Neural cell (in vitro differentiated cells): ENCODE measurements at regions not wholly inside any gene's neighbourhood (a gene's known extent, or its start where the extent isn't known, plus 50 kb on each side); places are given as distances from the start of the nearest gene placed in this dataset.

Experiments
- H2AFZ ChIP-seq: fragments of 200-600, 300-800 bp; sonication (generic), shearing (Covaris generic); 2 replicates; pipeline ENCODE4 v1.6.0; 2014; ENCODE audit warnings: low read depth, mild to moderate bottlenecking, antibody characterized with exemption, low read length, moderate library complexity
- H3F3A ChIP-seq: fragments of 200-600 bp; shearing (Covaris generic); 2 replicates; pipeline ENCODE4 v1.6.1; 2016; ENCODE audit warnings: mild to moderate bottlenecking, moderate library complexity, mixed read lengths, antibody characterized with exemption, low read length; ENCODE audit not compliant: insufficient read depth, poor library complexity, severe bottlenecking
- H3K27ac ChIP-seq: fragments of 200-600, 300-800 bp; sonication (generic), shearing (Covaris generic); 2 replicates; pipeline ENCODE4 v1.5.1; 2014; ENCODE audit warnings: mild to moderate bottlenecking, low read length, moderate library complexity
- H3K27me3 ChIP-seq: fragments of 300-800, 200-600 bp; sonication (generic), shearing (Covaris generic); 2 replicates; pipeline ENCODE4 v1.6.0; 2014; ENCODE audit warnings: mild to moderate bottlenecking, low read depth, low read length, moderate library complexity; ENCODE audit not compliant: insufficient read depth
- H3K36me3 ChIP-seq: fragments of 300-800, 200-600 bp; sonication (generic), shearing (Covaris generic); 2 replicates; pipeline ENCODE4 v1.5.1; 2014; ENCODE audit warnings: mild to moderate bottlenecking, antibody characterized with exemption, low read length, moderate library complexity; ENCODE audit not compliant: insufficient read depth
- H3K4me2 ChIP-seq: fragments of 300-800, 200-600 bp; sonication (generic), shearing (Covaris generic); 2 replicates; pipeline ENCODE4 v1.6.0; 2014; ENCODE audit warnings: mild to moderate bottlenecking, low read length
- H3K4me3 ChIP-seq: fragments of 300-800, 200-600 bp; sonication (generic), shearing (Covaris generic); 2 replicates; pipeline ENCODE4 v1.5.1; 2014; ENCODE audit warnings: mild to moderate bottlenecking, low read length, moderate library complexity
- H3K79me2 ChIP-seq: fragments of 200-600 bp; shearing (Covaris generic); replicated peaks from 2 replicates; pipeline ENCODE4 v1.6.0; 2014; ENCODE audit warnings: mild to moderate bottlenecking, low read length, moderate library complexity; ENCODE audit not compliant: insufficient read depth
- H3K9ac ChIP-seq: fragments of 300-800, 200-600 bp; sonication (generic), shearing (Covaris generic); 2 replicates; pipeline ENCODE4 v1.6.1; 2016; ENCODE audit warnings: mild to moderate bottlenecking, low read length, mixed read lengths
- H3K9me2 ChIP-seq: fragments of 200-600 bp; shearing (Covaris generic); 2 replicates; pipeline ENCODE4 v1.6.1; 2016; ENCODE audit warnings: mild to moderate bottlenecking, low read length, mixed read lengths; ENCODE audit not compliant: insufficient read depth
- H3K9me3 ChIP-seq: fragments of 200-600, 300-800 bp; sonication (generic), shearing (Covaris generic); 2 replicates; pipeline ENCODE4 v1.6.1; 2016; ENCODE audit warnings: mild to moderate bottlenecking, mixed run types, low read length, moderate library complexity, mixed read lengths
- H4K20me1 ChIP-seq: fragments of 200-600 bp; shearing (Covaris generic); 2 replicates; pipeline ENCODE4 v1.6.1; 2016; ENCODE audit warnings: mild to moderate bottlenecking, mixed run types; ENCODE audit not compliant: insufficient read depth
- EP300 ChIP-seq: fragments of 450-650 bp; conservative IDR thresholded peaks from 2 replicates; pipeline ENCODE4 v1.6.1; 2014; ENCODE audit warnings: antibody characterized with exemption, mild to moderate bottlenecking, moderate library complexity; ENCODE audit not compliant: poor library complexity, severe bottlenecking
- EZH2 ChIP-seq: fragments of 200-600, 300-800 bp; shearing (Covaris generic), sonication (generic); IDR thresholded peaks from 2 replicates; pipeline ENCODE4 v1.6.1; 2014; ENCODE audit warnings: antibody characterized with exemption, low read length, borderline replicate concordance, mild to moderate bottlenecking; ENCODE audit not compliant: insufficient read depth, poor library complexity, severe bottlenecking
- MXI1 ChIP-seq: fragments of 450-650 bp; conservative IDR thresholded peaks from 2 replicates; pipeline ENCODE4 v1.6.1; 2014; ENCODE audit warnings: antibody characterized with exemption, mild to moderate bottlenecking; ENCODE audit not compliant: poor library complexity, severe bottlenecking
- POLR2AphosphoS5 ChIP-seq: IDR thresholded peaks from 2 replicates; pipeline ENCODE4 v1.6.1; 2012
- RAD21 ChIP-seq: fragments of 450-650 bp; conservative IDR thresholded peaks from 2 replicates; pipeline ENCODE4 v1.6.1; 2014; ENCODE audit warnings: antibody characterized with exemption, mild to moderate bottlenecking, moderate library complexity
- SMC3 ChIP-seq: fragments of 450-650 bp; conservative IDR thresholded peaks from 2 replicates; pipeline ENCODE4 v1.6.1; 2014; ENCODE audit warnings: antibody characterized with exemption, mild to moderate bottlenecking, moderate library complexity; ENCODE audit not compliant: poor library complexity
- TAF1 ChIP-seq: IDR thresholded peaks from 2 replicates; pipeline ENCODE4 v1.6.1; 2012; ENCODE audit warnings: low read depth
- TF ChIP-seq, protein P1 (sequence below): IDR thresholded peaks from 2 replicates; pipeline ENCODE4 v1.6.1; 2012; ENCODE audit warnings: borderline replicate concordance
- TF ChIP-seq, protein P2 (sequence below): fragments of 450-650 bp; IDR thresholded peaks from 2 replicates; pipeline ENCODE4 v1.5.1; 2014; ENCODE audit warnings: antibody characterized with exemption, mild to moderate bottlenecking, moderate library complexity; ENCODE audit not compliant: poor library complexity, severe bottlenecking

DNA sequence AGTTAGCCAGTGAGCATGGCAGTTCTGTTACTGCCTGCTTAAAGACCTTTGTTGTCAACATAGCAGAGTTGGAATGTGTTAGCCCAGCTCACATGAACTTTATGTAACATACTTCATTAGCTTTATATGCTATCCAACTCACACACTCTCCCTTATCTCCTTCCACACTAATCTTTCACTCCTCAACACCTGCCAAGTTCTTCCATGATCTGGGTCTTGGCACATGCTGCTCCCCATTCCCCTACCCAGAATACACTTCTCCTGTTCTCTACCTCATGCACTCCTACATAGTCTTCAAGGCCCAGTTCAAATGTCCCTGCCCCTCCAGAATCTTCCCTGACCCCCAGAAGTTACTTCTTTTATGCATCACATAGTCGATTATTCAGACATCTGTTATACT, 179.3 kb downstream of the KATNAL1 start:
- Histone ChIP-seq H3K9me3 (no peaks in the 10 kb centered on the region), H3K36me3 (no peaks in the 10 kb centered on the region), H3K9ac (no peak overlapping the region), H3F3A (no peaks in the 10 kb centered on the region), H2AFZ (no peak overlapping the region), H3K79me2 (no peaks in the 10 kb centered on the region), H3K4me3 (no peak overlapping the region), H3K4me2 (no peak overlapping the region), H4K20me1 (no peaks in the 10 kb centered on the region), H3K27ac (no peak overlapping the region), H3K27me3 (no peaks in the 10 kb centered on the region), H3K9me2 (no peaks in the 10 kb centered on the region)
- no peak for TF ChIP-seq POLR2AphosphoS5
- TF ChIP-seq EP300: no peak
- TF ChIP-seq RAD21: no peak
- TF ChIP-seq, protein P1, sequence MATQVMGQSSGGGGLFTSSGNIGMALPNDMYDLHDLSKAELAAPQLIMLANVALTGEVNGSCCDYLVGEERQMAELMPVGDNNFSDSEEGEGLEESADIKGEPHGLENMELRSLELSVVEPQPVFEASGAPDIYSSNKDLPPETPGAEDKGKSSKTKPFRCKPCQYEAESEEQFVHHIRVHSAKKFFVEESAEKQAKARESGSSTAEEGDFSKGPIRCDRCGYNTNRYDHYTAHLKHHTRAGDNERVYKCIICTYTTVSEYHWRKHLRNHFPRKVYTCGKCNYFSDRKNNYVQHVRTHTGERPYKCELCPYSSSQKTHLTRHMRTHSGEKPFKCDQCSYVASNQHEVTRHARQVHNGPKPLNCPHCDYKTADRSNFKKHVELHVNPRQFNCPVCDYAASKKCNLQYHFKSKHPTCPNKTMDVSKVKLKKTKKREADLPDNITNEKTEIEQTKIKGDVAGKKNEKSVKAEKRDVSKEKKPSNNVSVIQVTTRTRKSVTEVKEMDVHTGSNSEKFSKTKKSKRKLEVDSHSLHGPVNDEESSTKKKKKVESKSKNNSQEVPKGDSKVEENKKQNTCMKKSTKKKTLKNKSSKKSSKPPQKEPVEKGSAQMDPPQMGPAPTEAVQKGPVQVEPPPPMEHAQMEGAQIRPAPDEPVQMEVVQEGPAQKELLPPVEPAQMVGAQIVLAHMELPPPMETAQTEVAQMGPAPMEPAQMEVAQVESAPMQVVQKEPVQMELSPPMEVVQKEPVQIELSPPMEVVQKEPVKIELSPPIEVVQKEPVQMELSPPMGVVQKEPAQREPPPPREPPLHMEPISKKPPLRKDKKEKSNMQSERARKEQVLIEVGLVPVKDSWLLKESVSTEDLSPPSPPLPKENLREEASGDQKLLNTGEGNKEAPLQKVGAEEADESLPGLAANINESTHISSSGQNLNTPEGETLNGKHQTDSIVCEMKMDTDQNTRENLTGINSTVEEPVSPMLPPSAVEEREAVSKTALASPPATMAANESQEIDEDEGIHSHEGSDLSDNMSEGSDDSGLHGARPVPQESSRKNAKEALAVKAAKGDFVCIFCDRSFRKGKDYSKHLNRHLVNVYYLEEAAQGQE: no peak
- TF ChIP-seq, protein P2, sequence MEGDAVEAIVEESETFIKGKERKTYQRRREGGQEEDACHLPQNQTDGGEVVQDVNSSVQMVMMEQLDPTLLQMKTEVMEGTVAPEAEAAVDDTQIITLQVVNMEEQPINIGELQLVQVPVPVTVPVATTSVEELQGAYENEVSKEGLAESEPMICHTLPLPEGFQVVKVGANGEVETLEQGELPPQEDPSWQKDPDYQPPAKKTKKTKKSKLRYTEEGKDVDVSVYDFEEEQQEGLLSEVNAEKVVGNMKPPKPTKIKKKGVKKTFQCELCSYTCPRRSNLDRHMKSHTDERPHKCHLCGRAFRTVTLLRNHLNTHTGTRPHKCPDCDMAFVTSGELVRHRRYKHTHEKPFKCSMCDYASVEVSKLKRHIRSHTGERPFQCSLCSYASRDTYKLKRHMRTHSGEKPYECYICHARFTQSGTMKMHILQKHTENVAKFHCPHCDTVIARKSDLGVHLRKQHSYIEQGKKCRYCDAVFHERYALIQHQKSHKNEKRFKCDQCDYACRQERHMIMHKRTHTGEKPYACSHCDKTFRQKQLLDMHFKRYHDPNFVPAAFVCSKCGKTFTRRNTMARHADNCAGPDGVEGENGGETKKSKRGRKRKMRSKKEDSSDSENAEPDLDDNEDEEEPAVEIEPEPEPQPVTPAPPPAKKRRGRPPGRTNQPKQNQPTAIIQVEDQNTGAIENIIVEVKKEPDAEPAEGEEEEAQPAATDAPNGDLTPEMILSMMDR: no peak
- TF ChIP-seq MXI1: no peak
- TF ChIP-seq SMC3: no peak
- TF ChIP-seq TAF1: no peak
- TF ChIP-seq EZH2: no peak

DNA sequence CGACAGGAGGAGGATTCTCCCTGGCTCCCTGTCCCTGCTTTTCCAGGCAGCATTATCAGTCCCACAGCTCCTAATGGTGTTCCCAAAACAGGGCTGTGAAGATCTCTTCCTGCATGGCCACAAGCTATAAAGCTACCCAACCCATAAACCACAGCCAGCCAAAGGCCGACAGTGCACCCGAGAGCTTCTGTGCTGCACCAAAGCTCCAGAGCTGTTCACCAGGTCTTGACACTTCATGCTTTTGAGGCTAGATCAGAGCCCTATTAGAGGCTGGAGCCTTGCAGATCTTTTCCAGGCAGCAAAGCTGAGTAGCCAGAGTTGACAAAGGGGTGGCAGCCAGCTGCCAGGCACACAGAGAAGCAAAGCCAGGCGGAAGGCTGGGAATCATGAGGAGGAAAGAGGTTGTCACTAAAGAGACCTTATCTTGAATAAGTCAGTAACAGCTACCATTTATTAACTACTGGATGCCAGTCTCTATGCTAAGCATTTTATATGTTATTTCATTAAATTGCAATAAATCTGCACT, 180.4 kb downstream of the KATNAL1 start:
- Histone ChIP-seq H3F3A (no peaks in the 10 kb centered on the region), H2AFZ (no peak overlapping the region), H3K4me3 (no peak overlapping the region), H3K4me2 (no peak overlapping the region), H4K20me1 (no peaks in the 10 kb centered on the region), H3K9me2 (no peaks in the 10 kb centered on the region), H3K27me3 (no peaks in the 10 kb centered on the region), H3K36me3 (no peaks in the 10 kb centered on the region), H3K9me3 (no peaks in the 10 kb centered on the region), H3K9ac (no peak overlapping the region), H3K79me2 (no peaks in the 10 kb centered on the region), H3K27ac (no peak overlapping the region)
- TF ChIP-seq MXI1: no peak
- no peak for TF ChIP-seq TAF1
- TF ChIP-seq POLR2AphosphoS5: no peak
- TF ChIP-seq, protein P2: no peak
- no peak for TF ChIP-seq SMC3
- TF ChIP-seq EZH2: no peak
- no peak for TF ChIP-seq EP300
- TF ChIP-seq, protein P1: no peak
- TF ChIP-seq RAD21: no peak
